Esophagus squamous epithelium (tissue), 5 donors: ENCODE measurements at regions not wholly inside any gene's neighbourhood (a gene's known extent, or its start where the extent isn't known, plus 50 kb on each side); places are given as distances from the start of the nearest gene placed in this dataset.

Experiments
- DNase-seq: peaks from one replicate; lab custom pipeline; 2025; lab: John Stamatoyannopoulos, UW
- H3K27ac ChIP-seq, 4 donors: fragments of 200-600 bp; sonication (generic); one replicate each; pipeline ENCODE4 v1.5.1; 2016 to 2019; ENCODE audit warnings: mild to moderate bottlenecking in 1 of 4
- H3K27me3 ChIP-seq, 4 donors: fragments of 200-600 bp; sonication (generic); 1 replicate in 3 of 4; 2 replicates in 1 of 4; pipeline versions ENCODE4 v1.5.1 to v1.6.0; 2017 to 2021; ENCODE audit warnings: antibody characterized with exemption in 1 of 4
- H3K36me3 ChIP-seq, 3 donors: fragments of 200-600 bp; sonication (generic); one replicate each; pipeline ENCODE4 v1.5.1; 2016 to 2019
- H3K4me1 ChIP-seq, 3 donors: fragments of 200-600 bp; sonication (generic); one replicate each; pipeline ENCODE4 v1.5.1; 2017 to 2019
- H3K4me3 ChIP-seq, 4 donors: fragments of 200-600 bp; sonication (generic); 1 replicate in 3 of 4; 2 replicates in 1 of 4; pipeline ENCODE4 v1.5.1; 2016 to 2019; ENCODE audit warnings: mild to moderate bottlenecking in 2 of 4, moderate library complexity in 1 of 4
- H3K9me3 ChIP-seq, 3 donors: fragments of 200-600 bp; sonication (generic); one replicate each; pipeline ENCODE4 v1.5.1; 2016 to 2019
- POLR2A ChIP-seq, 4 donors: fragments of 450-650 bp; IDR thresholded peaks; one replicate each; pipeline ENCODE4 v1.6.1; 2017; ENCODE audit warnings: antibody characterized with exemption in 4 of 4, mild to moderate bottlenecking in 4 of 4, moderate library complexity in 3 of 4
- WGBS, 2 donors: methylation state at CpG; one replicate each; pipeline ENCODE4 v1.1.5; 2018; 5-methylcytosine and 5-hydroxymethylcytosine counted together
- intact Hi-C: fragments of 100-400 bp; cut with DNase I; formaldehyde crosslinking; loops from one replicate; pipeline ENCODE4 v1.15.0; 2022
- TF ChIP-seq, protein P1 (sequence below), 6 experiments: fragments of 450-650 bp in 4 of 6; fragments of 200-600 bp in 2 of 6; sonication (generic) in 2 of 6; IDR thresholded peaks; one replicate each; pipeline ENCODE4 v1.5.1; 2016 to 2019; ENCODE audit warnings: antibody characterized with exemption in 6 of 6, mild to moderate bottlenecking in 4 of 6, moderate library complexity in 4 of 6
- donor health status: DM: yes; HTN: yes; CAD: no.

DNA sequence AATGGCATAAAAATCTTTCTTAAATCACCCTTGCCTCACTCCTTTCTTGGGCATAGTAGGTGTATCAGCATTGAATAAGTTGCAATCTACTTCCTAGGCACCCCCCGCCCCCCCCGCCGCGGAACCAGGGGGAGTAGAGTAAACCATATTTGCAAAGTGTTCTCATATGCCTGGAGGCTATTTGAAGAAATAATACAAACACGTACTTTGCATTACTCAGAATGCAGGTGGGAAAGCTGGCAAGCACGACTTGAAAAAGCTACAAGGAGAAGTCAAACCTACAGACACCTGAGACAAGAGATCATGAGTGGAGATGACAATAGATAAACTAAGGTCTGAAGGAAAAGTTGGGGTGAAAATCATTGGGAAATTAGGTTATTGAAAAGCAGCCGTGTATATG, 65.6 kb downstream of the POM121L12 start:
- intact Hi-C loops = no loop called here
- no peaks in the 10 kb centered on the region for H3K27me3 ChIP-seq
- no peak overlapping the region for H3K4me3 ChIP-seq
- no peak overlapping the region for H3K27ac ChIP-seq
- DNase-seq = no peak
- no peaks in the 10 kb centered on the region for H3K4me1 ChIP-seq
- H3K9me3 ChIP-seq = no peaks in the 10 kb centered on the region
- no peak for TF ChIP-seq POLR2A (IDR thresholded peaks at IDR 0.05)
- TF ChIP-seq, protein P1, sequence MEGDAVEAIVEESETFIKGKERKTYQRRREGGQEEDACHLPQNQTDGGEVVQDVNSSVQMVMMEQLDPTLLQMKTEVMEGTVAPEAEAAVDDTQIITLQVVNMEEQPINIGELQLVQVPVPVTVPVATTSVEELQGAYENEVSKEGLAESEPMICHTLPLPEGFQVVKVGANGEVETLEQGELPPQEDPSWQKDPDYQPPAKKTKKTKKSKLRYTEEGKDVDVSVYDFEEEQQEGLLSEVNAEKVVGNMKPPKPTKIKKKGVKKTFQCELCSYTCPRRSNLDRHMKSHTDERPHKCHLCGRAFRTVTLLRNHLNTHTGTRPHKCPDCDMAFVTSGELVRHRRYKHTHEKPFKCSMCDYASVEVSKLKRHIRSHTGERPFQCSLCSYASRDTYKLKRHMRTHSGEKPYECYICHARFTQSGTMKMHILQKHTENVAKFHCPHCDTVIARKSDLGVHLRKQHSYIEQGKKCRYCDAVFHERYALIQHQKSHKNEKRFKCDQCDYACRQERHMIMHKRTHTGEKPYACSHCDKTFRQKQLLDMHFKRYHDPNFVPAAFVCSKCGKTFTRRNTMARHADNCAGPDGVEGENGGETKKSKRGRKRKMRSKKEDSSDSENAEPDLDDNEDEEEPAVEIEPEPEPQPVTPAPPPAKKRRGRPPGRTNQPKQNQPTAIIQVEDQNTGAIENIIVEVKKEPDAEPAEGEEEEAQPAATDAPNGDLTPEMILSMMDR (IDR thresholded peaks at IDR 0.05) = no peak
- no peaks in the 10 kb centered on the region for H3K36me3 ChIP-seq
- WGBS, 2 donors = 34 to 41% methylated on average over 5 to 7 of the region's 7 CpGs

DNA sequence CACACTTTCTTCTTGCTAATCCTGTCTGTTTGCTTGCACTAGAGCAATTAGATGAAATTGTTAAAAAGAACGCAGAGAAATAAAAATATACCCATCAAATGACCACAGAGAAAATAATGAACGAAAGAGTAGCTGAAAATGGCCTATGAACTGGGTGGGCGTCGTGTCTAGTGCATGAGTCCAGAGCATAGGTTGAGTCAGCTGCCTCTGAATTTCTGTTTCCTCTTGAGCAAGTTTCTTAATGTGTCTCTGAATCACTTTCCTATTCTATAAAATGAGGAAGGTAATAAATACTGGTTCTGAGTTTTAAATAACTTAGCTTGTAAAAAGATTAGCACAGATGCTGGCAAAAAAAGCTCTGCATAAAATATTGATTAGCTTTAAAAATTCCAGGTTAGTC, 75.0 kb downstream of the POM121L12 start:
- WGBS, 2 donors = 70 to 75% methylated on average over 4 of the region's 4 CpGs
- no peak for TF ChIP-seq POLR2A (IDR thresholded peaks at IDR 0.05)
- TF ChIP-seq, protein P1 (IDR thresholded peaks at IDR 0.05) = no peak
- Histone ChIP-seq H3K4me1 (no peaks in the 10 kb centered on the region), H3K36me3 (no peaks in the 10 kb centered on the region), H3K4me3 (no peak overlapping the region), H3K9me3 (no peaks in the 10 kb centered on the region), H3K27me3 (no peaks in the 10 kb centered on the region), H3K27ac (no peak overlapping the region)
- intact Hi-C loops = no loop called here
- no peak for DNase-seq

DNA sequence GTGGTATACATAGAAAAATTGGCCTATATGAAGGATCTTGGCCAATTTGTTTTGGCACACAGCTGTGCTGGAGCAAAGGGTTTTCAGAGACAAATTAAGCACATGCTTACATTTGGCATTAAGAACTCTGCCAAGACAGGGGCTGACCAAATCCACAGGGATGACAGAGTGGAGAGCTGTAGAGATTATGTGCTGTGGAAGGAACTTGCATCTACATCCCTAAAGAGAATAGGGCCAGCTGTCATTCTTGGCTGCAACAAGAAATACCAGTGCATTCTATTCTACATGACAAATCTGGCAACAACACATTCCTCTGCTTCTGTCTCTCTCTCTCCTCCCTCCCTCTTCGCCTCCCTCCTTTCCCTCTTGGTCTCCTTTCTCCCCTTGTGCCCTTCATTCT, 75.6 kb downstream of the POM121L12 start:
- Histone ChIP-seq H3K4me3 (no peak overlapping the region), H3K36me3 (no peaks in the 10 kb centered on the region), H3K9me3 (no peaks in the 10 kb centered on the region), H3K27ac (no peak overlapping the region), H3K4me1 (no peaks in the 10 kb centered on the region), H3K27me3 (no peaks in the 10 kb centered on the region)
- DNase-seq = no peak
- WGBS, 2 donors = 32 to 39% methylated on average over 1 of the region's 1 CpG
- TF ChIP-seq POLR2A (IDR thresholded peaks at IDR 0.05) = no peak
- TF ChIP-seq, protein P1 (IDR thresholded peaks at IDR 0.05) = no peak
- intact Hi-C loops = no loop called here

DNA sequence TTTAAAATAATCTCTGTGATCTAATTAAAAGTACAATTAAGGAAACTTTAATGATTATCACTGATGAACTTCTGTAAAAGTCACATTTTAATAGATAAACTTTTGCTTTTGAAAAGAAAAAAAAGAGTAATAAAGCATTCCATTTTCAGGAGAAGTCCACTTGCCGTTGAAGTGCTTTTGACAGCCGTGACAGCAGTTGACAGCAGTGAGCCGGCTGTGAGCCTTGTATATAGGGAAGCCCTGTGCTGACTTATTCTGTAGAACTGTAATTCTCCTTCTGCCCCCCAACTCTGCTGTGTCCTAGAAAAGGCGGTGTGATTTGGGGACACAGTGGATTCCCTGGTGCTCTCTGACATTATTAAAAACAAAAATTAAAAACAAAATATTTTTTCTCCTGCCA, 78.0 kb downstream of the POM121L12 start:
- no peak for DNase-seq

DNA sequence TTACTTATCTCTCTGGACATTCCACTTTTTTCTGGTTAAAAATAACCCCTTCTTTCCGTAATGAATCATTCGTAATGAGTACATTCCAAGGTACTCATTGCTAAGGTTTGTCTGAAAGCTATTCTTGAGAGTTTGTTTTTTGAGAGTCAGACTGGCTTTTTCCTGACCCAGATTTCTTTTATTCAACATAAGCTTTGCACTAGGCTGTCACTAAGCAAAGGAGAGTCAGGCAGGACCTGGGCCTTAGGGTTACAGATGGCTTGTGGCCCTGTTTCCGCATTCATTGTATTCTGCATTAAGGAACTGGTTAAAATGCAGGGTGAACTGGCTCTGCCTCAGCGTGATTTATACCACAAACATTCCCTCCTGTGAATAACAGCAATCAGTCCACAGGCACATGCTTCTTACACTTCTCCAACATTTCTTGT, 84.1 kb downstream of the POM121L12 start:
- DNase-seq = no peak
- intact Hi-C loops = no loop called here
- WGBS, 2 donors = 43 to 66% methylated on average over 4 of the region's 4 CpGs
- Histone ChIP-seq H3K4me3 (no peak overlapping the region), H3K27ac (no peak overlapping the region), H3K9me3 (no peaks in the 10 kb centered on the region), H3K36me3 (no peaks in the 10 kb centered on the region), H3K4me1 (no peaks in the 10 kb centered on the region), H3K27me3 (no peaks in the 10 kb centered on the region)
- TF ChIP-seq, protein P1 (IDR thresholded peaks at IDR 0.05) = no peak
- TF ChIP-seq POLR2A (IDR thresholded peaks at IDR 0.05) = no peak

More for the DNA sequence above, 78.0 kb downstream of the POM121L12 start:
- no peak overlapping the region for H3K4me3 ChIP-seq
- H3K36me3 ChIP-seq = no peaks in the 10 kb centered on the region
- H3K27ac ChIP-seq = no peak overlapping the region
- TF ChIP-seq, protein P1 (IDR thresholded peaks at IDR 0.05) = no peak
- TF ChIP-seq POLR2A (IDR thresholded peaks at IDR 0.05) = no peak
- no peaks in the 10 kb centered on the region for H3K27me3 ChIP-seq
- H3K4me1 ChIP-seq = no peaks in the 10 kb centered on the region
- 56 to 66% methylated on average over 4 of the region's 4 CpGs for WGBS, 2 donors
- no peaks in the 10 kb centered on the region for H3K9me3 ChIP-seq
- intact Hi-C loops = no loop called here
